ENCODE measurements at regions not wholly inside any gene's neighbourhood (a gene's known extent, or its start where the extent isn't known, plus 50 kb on each side); places are given as distances from the start of the nearest gene placed in this dataset.
"Not testable (repeated sequence)": the region's sequence is repeated elsewhere in the genome, so short reads cannot be mapped to it uniquely, and the experiment has no call there.

DNA sequence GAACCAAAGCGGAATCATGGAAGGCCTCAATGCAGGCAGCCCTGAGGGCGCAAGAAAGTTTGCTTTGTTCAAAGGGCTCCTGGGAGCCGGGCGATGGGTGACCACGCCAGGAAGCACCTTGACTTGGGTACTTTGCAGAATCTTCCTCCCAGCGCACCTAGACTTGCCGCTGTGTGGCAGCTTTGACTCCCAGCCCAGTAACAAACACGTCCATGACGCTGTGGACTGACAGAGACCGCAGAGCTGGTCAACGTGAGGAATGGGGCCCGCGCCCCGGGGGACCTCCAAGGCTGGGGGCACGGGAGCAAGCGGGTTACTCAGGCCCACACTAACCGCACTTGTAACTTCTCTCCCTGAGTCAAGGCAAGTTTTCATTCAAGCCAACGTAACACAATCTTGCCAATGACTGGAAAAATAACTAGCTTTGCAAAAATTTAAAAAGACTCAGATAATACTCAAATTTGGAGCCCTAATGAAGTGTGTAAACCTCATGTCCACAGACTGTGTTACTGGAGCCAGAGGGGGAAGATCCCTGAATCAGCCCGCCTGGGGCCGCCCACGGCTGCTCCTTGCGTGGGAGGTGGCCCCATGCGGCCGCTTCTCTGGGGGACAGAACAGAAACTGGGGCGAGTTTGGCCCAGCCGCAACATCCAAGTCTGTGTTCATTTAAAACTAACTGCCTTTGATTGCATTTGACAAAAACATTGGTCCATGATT is 130.8 kb downstream of the DNAJB6 start:
- no peak for DNase-seq (ENCODE audit: low read depth, low spot score)

DNA sequence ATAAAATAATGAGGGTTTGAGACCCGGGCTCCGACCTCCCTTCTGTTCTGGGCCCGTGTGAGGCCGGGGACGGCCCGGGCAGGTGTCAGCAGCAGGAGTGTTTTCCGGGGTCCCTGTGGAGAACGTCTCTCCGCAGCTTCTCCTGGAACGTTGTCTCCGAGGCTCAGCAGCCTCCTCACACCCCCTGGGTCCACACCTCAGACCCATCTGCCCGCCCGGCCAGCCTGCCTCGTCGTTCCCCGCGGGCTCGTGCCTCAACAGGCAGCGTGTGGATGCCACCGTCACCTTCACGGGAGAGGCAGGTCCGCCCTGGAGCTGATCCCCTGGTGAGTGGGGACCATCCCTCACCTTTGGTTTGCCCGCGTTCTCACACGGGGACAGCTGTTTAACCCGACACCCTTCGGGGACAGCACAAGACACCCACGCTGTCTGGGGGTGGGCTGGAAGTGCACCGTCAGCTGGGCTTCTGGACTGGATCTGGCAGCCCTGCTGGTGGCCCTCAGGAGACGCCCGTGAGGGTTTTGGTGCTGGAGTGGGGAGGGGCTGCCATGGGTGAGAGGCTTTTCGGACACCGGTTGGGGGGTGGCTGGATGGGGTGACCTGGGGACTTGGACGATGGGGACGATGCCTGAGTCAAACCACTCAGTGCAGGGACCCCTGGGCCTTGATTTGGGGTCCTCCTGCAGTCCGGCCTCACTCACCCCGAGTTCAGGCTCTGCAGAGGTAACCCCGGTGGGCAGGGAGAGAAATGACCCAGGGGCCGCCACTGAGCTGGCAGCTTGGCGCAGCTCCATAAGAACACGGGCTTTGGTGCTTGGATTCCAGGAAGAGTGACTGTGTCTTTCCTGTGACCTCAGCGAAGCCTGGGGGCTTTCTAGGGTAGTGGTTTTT is 131.7 kb downstream of the DNAJB6 start:
- no peak for DNase-seq (ENCODE audit: low read depth, low spot score)

DNA sequence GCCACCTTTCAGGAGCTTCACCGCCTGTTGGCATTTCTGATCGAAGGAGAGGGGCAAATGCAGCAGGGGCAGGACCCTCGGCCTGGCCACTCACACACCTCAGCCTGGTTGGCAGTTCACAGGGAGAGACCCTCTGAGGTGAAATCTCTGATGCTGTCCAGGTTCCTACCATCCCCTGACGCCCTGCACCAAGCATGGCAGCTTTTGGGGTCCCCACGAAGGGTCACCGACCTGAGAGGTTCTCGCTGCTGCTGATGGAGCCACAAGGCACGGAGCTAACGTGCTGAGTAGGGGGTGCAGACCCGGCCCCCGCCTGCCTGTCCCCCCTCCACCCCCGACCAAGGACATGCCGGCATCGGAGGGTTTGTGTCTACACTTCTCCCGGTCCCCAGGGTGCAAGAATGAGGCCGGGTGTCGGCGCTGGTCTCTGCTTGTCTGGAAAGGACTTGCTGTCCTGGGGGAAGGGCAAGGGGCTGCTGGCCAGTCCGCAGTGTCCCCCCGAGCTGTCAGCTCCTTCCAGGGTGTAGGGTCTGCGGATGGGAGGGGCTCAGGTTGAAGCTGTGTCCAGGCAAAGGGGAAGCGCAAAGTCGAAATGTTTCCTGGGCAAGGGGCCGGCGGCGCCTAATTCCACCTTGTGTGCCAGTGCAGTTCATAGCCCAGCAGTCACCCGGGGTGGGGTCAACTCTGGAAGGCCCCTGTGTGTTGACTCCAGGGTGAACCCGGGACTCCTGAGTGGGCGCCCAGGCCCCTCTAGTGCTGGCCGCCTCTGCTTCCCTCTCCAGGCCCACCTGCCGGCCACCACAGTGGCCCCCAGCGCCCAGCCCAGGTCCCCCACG is 132.6 kb downstream of the DNAJB6 start:
- no peak for DNase-seq (ENCODE audit: low read depth, low spot score)

DNA sequence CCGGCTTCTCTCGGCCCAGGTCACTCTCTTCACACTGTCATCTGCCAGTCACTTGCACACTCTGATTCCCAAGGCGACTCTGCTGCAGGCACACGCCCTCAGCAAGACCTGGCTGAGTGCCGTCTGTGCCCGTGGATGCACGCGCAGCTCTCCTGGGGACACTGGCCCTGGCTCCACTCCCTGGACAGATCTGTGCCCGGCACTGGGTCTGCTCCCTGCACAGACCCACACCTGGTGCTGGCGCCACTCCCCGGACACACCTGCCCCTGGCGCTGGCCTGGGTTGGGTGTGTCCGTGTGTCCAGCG is 133.2 kb downstream of the DNAJB6 start:
- no peak for DNase-seq (ENCODE audit: low read depth, low spot score)

DNA sequence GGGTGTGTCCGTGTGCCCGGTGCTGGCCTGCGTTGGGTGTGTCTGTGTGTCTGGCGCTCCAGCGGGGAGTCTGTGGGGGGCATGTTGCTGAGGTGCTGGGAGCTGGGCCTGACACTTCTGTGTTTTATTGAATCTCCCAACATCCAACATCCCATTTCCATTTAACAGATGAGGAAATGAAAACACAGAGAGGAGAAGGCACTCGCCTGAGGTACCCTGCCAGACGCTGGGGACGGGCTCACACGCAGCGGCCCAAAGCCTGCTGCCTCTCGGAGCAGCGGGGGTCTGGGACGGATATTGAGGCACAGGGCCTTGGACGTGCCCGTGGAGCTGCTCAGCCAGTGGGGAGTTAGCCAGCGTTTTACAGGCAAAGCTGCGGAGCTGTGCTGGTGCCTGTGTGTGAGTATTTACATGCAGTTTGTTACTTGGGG is 133.9 kb downstream of the DNAJB6 start:
- DNase-seq (ENCODE audit: low read depth, low spot score) = no peak

DNA sequence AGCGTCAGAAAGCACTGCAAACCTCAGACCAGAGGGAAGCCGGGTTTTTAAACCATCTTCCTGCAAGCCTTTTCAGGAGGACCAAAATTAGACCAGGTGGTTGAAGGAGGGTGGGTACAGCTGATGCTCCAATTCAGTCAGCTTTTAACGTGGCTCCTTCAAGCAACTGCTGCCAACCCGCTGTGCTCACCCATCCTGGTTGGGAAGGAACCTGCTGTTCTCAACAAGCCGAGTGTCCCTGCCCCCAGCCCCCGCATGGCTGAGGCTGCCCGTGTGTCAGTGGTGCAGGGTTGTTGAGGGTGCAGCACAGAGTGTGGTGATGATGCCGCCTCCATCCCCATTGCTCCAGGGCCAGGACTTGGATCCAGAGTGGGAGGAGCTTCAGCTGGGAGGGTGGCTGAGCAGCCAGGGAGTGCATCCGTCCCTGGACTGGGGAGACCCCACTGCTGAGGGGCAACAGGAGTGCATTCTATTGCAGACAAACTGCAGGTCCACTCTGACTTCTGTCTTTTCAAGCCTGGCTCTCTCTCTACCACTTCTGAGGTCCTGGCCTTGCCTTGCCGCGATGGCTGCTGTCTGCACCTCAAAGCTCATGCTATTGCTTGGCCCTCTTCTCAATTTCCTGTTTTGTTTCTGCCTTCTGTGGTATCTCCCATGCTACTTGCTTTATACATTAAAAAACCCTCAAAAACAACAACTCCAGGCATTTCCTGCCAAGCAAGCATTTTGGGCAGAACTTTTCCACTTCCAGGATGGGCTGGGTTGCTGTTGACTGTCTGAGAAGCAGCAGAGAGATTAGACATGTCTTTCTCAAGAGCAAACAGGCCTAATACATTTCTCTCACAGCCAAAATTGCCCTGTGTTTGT is 134.7 kb downstream of the DNAJB6 start:
- no peak for DNase-seq (ENCODE audit: low read depth, low spot score)

DNA sequence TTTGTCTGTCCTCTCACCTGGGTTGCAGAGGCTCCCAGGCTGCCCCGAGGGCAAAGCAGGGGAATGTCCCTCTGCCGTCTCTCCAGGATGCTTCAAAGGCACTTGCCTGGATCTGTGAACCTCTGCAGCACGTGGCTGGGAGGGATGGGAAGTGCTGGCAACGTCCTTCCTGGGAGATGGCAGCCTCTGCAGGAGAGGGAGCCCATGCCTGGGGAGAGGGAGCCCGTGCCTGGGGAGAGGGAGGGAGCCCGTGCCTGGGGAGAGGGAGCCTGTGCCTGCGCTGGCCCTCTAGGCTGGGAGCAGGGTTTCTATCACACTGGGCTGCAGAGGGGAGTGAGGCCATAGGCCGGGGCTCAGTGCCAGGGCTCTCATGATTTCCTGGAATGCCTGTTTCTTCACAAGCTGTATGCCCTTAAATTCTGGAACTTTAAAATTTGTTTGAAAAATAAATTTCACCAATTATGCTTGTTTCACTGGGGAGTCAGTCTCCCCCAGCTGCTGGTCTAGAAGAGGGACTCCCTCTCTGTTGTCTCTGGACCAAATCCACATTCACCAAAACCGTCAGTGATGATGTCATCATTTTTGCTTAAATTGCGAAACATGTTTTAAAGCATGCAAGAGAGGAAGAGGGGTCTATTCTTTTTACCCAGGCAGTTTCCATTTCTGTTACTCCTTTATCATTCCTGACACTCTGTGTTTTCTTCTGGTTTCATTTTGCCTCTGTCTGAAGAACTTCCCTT is 135.7 kb downstream of the DNAJB6 start:
- no peak for DNase-seq (ENCODE audit: low read depth, low spot score)

DNA sequence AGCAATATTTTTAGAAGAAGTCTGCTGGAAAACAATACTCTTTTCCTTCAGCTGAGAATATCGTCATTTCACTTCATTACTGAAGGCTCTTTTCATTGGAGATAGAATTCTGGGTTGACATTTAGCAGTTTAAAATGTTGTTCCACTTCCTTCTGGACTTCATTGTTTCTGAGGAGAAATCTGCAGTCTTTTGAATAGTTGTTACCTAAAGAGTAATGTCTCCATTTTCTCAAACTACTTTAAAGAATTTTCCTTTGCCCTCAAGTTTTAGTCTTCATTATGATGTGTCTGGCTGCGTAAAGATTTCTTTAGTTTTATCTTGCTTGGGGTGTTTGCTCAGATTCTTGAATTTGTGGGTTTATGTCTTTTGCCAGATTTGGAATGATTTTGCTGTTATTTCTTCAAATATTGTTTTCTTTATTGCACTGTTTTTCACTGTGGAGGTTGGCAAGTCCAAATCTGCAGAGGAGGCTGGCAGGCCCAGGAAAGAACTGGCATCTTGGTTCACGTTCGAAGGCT is 136.3 kb downstream of the DNAJB6 start:
- no peak for DNase-seq (ENCODE audit: low read depth, low spot score)

DNA sequence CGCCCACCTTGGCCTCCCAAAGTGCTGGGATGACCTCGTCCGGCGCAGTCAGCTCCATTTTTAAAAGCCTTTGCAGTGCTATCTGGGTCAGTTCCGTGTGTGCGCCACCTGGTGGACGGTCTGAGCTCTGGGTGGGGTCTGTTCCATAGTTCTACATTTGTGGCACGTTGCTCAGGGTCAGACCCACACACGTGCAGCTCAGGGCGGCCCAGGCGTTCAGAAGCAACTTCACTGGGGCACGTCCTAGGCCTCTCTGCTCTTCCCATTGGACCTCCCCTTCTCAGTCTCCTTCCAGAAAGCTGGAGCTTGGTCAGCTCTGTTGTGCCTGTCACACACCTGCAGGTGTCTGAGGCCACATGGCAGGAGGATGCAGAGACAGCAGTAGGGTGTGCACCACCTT is 137.9 kb downstream of the DNAJB6 start:
- DNase-seq (ENCODE audit: low read depth, low spot score) = no peak

DNA sequence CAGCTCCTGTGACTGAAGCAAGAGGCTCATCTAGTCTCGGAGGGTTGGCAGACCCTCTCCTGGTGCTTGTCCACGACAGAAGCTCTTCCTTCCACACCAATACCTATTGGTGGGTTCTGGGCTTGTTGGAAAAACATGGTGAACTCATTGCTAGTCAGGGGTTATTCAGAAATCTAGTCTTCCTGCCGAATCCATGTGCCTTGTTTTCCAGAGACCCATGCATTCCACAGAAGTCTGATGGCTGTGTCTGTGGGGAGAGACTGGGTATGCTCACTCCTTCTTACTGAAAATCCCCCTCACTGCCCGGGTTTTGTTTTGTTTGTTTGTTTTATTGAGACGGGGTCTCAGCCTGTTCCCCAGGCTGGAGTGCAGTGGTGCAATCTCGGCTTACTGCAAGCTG is 138.3 kb downstream of the DNAJB6 start:
- no peak for DNase-seq (ENCODE audit: low read depth, low spot score)

DNA sequence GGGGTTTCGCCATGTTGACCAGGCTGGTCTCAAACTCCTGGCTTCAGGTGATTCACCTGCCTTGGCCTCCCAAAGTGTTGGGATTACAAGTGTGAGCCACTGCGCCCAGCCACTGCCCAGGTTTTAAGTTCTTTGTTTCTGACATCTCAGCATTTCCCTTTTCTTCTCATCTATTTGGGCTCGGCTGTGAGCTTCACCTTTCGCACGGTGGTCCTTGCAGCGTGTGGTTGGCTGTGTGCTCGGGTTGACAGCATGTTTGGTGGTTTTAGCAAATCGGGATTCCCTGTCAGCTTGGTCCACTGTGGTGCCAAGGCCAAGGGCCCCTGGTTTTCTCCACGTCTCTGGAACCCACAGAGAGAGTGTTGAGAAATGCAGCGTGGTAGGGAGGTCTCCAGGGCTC is 138.8 kb downstream of the DNAJB6 start:
- DNase-seq (ENCODE audit: low read depth, low spot score) = no peak

DNA sequence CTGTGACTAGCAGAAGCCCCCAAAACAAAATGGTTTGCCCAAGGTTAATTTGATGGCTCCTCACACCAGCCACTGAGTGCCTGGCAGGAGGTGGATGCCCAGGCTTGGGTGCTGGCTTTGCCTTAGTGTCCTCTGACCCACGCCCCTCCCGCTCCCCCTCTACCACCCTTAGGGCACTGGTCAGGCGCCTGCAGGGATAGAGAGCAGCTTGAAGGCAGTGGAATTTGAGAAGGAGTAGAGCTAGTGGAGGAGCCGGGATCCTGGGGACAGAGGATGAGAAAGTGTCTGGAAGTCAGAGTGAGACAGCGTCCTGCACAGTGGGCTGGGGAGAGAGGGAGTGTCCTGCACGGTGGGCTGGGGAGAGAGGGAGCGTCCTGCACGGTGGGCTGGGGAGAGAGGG is 139.4 kb downstream of the DNAJB6 start:
- no peak for DNase-seq (ENCODE audit: low read depth, low spot score)

DNA sequence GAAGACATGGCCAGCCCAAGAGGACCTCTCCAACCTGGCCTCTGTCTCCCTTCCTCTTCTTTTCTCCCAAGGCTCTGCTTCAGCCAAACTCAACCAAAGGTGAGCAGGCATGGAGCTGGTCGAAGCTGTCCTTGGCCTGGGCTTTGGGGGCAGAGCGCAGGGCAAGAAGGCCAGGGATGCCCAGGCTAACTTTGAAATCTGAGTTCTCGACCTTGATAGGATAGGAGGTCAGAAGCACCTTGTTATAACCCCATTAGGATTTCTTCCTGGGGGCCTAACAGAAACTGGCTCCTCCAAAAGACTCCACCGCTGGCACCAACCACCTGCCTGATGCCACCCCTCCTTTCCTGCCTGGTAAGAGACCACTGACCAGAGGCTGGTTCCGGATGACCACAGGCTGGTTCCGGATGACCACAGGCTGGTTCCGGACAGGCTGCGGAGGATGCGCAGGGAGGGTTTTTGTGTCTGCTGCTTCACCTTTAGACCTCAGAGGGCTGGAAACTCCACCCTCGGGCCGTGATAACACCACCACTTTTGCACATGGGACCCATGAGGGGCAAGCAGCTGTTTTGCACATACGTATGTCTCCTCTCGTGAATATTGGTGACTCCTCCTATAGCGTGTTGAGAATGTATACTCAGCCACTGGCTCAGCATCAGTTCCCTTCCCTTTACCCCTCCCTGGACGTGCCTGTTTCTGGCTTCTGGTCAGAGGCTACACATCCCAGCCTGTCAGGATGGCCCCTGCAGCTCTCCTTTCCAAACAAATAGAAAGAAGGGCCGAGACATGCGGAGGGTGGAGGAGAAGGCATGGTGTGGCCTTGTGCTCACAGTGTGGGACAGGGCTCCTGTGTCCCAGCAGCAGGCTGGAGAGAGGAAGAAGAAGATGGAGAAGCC is 140.1 kb downstream of the DNAJB6 start:
- no peak for DNase-seq (ENCODE audit: low read depth, low spot score)

DNA sequence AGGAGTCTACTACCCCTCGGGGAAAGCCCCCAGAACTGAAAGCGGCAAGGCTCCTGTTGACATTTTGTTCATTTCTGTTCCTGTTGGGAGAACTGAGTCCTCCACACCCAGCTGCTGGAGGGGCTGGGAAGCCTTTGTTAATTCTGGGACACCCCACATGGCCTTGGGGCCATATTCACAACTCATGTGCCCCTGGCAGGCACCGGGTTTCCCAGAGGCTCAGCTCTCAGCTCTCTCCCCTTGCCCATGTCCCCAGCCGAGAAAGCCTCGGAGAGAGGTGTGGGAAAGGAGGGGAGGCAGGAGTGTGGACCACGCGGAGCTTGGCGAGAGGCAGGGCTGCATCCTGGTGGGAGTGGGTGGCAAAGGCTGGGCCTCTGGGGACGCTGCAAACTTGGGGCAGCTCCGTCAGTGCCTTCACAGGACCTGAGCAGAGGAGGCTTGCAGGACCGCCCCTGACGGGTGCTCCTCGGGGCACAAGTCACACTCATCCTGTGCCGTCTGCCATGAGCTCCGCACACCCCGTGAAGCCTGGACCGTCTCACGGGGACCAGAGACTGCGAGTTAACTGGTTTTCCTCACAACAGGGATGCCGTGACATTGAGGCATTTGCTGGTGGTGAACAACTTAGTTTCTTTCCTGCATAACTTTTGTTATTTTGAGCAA is 140.9 kb downstream of the DNAJB6 start:
- DNase-seq (ENCODE audit: low read depth, low spot score) = no peak

DNA sequence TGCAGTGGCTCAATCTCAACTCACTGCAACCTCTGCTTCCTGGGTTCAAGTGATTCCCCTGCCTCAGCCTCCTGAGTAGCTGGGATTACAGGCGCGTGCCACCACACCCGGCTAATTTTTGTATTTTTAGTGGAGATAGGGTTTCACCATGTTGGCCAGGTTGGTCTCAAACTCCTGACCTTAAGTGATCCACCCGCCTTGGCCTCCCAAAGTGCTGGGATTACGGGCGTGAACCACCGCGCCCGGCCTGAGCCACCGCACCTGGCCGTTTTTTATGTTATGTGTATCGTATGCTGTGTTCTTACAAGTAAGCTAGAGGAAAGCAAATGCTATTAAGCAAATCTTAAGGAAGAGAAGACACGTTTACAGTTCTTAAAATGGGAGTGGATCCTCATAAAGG is 141.8 kb downstream of the DNAJB6 start:
- DNase-seq (ENCODE audit: low read depth, low spot score) = not testable (repeated sequence)

DNA sequence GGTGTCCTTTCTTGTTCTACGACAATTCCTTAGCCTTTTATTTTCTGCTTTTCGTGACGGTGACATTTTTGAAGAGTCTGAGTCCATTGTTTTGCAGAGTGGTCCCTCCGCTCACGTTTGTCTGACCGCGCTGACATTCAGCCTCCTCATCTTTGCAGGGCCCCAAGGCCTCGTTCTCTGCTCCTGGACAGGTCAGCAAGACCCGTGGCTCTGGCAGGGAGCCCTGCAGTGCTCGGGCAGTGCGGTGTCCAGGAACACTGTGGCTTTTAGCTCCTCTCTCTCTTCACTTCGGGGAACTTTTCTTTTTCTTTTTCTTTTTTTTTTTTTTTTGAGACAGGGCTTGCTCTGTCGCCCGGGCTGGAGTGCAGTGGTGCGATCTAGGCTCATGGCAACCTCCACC is 142.5 kb downstream of the DNAJB6 start:
- no peak for DNase-seq (ENCODE audit: low read depth, low spot score)

DNA sequence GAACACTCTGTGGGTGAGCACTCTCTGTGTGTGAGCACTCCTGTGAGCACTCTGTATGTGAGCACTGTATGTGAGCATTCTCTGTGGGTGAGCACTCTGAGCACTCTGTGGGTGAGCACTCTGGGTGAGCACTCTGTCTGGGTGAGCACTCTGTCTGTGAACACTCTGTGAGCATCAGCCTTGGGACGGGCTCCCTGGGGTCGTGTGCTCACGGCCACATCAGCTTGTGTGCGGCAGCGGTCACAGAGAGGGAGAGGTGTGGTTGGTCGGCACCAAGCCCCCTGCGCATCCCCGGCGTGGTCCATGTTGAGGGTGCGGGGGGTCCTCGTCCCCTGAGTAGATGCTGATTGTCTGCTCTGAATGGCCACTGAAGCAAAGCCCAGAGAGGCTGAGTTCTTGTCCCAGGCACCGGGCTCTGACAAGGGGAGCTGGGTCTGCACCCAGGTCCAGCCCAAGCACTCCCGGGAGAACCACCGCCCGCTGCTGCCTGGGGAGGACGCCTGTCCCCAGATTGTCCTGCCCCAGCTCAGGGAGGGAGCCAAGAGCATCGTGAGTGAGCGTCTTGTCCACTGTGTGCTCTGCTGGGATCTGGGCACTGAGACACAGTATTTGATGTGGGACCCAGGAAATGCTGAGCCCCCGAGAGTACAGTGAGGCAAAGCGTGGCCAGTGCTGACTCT is 143.7 kb downstream of the DNAJB6 start:
- DNase-seq (ENCODE audit: low read depth, low spot score) = no peak

DNA sequence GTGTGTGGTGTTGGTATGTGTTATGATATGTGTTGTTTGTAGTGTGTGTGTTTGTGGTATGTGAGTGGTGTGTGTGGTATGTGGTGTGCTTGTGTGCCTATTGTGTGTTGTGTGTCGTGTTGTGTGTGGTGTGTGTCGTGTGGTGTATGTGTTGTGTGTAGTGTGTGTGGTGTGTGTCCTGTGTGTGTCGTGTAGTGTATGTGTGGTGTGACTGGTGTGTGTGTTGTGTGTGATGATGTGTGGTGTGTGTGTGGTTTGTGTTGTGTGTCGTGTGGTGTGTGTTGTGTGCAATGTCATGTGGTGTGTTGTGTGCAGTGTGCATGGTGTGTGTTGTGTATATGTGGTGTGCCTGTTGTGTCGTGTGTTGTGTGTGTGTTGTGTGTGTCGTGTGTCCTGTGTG is 144.6 kb downstream of the DNAJB6 start:
- DNase-seq (ENCODE audit: low read depth, low spot score) = no peak

Measured in astrocyte of the hippocampus (primary cell).